Caco-2 (cell line): ENCODE measurements at regions not wholly inside any gene's neighbourhood (a gene's known extent, or its start where the extent isn't known, plus 50 kb on each side); places are given as distances from the start of the nearest gene placed in this dataset.

ENCODE experiments used
- BruUV-seq: library from RNA; stranded (reverse); fragments of 400-500 nt; replicated peaks from 2 replicates; lab custom pipeline; 2021; lab: Mats Ljungman, UMichigan
- CTCF ChIA-PET: fragments of 300-600 bp; sonication (Branson Sonifier 250); formaldehyde crosslinking; loops from one replicate; lab custom pipeline; 2022; ENCODE audit warnings: antibody characterized with exemption; lab: Charles Lee
- POLR2A ChIA-PET: fragments of 300-600 bp; sonication (Branson Sonifier 250); formaldehyde crosslinking; loops from one replicate; lab custom pipeline; 2022; ENCODE audit warnings: antibody characterized with exemption; lab: Charles Lee
- DNase-seq, 2 experiments: peaks; one replicate each; pipeline versions ENCODE4 v3.0.0 to v3.0.0-alpha.2; 2020 to 2022
- H3K27me3 ChIP-seq: replicated peaks from 2 replicates; pipeline ENCODE4 v1.6.0; 2011; ENCODE audit warnings: low read length; ENCODE audit not compliant: control insufficient read depth, insufficient read depth
- H3K36me3 ChIP-seq: 2 replicates; pipeline ENCODE4 v1.5.1; 2011; ENCODE audit warnings: low read length; ENCODE audit not compliant: control insufficient read depth, insufficient read depth
- H3K4me1 ChIP-seq: fragments of 250-450 bp; sonication (Bioruptor Pico); 2 replicates; pipeline ENCODE4 v1.5.1; 2020; ENCODE audit warnings: mild to moderate bottlenecking
- H3K4me3 ChIP-seq: 2 replicates; pipeline ENCODE4 v1.5.1; 2011; ENCODE audit warnings: low read depth, mild to moderate bottlenecking, control low read depth, low read length
- H3K9me3 ChIP-seq: fragments of 250-450 bp; sonication (Bioruptor Pico); 2 replicates; pipeline ENCODE4 v1.5.1; 2020; ENCODE audit warnings: mild to moderate bottlenecking, moderate library complexity
- H3K27ac Mint-ChIP-seq: one replicate; pipeline ENCODE4 v1.8.0; 2022; ENCODE audit warnings: mixed read lengths; ENCODE audit not compliant: unreplicated experiment
- H3K27me3 Mint-ChIP-seq: one replicate; pipeline ENCODE4 v1.8.0; 2022; ENCODE audit warnings: mixed read lengths; ENCODE audit not compliant: insufficient read depth, unreplicated experiment
- H3K36me3 Mint-ChIP-seq: one replicate; pipeline ENCODE4 v1.8.0; 2022; ENCODE audit warnings: mild to moderate bottlenecking, mixed read lengths; ENCODE audit not compliant: insufficient read depth, unreplicated experiment
- H3K4me1 Mint-ChIP-seq: one replicate; pipeline ENCODE4 v1.8.0; 2022; ENCODE audit warnings: low read depth, mixed read lengths; ENCODE audit not compliant: unreplicated experiment
- H3K4me3 Mint-ChIP-seq: one replicate; pipeline ENCODE4 v1.8.0; 2022; ENCODE audit warnings: mild to moderate bottlenecking, moderate library complexity, mixed read lengths; ENCODE audit not compliant: unreplicated experiment
- H3K9me3 Mint-ChIP-seq: one replicate; pipeline ENCODE4 v1.8.0; 2022; ENCODE audit warnings: mixed read lengths; ENCODE audit not compliant: unreplicated experiment
- CTCF ChIP-seq, 2 experiments: fragments of 200-600 bp in 1 of 2; IDR thresholded peaks; 1 replicate in 1 of 2; 2 replicates in 1 of 2; pipeline versions ENCODE4 v1.5.1 to v1.8.0; 2011 to 2022; ENCODE audit warnings: antibody characterized with exemption in 1 of 2, control low read depth in 1 of 2, inconsistent platforms in 1 of 2, low read depth in 1 of 2, low read length in 1 of 2, mild to moderate bottlenecking in 1 of 2, moderate library complexity in 1 of 2; ENCODE audit not compliant: insufficient read depth in 1 of 2, severe bottlenecking in 1 of 2, unreplicated experiment in 1 of 2
- intact Hi-C: fragments of 100-400 bp; cut with micrococcal nuclease; formaldehyde crosslinking; loops from one replicate; pipeline ENCODE4 v1.10.0; 2022; ENCODE audit not compliant: unreplicated experiment

GRCh38 chr5:164345853-164346252, 840.4 kb downstream of the MAT2B start:
- H3K27me3 Mint-ChIP-seq, result peaks cover 5% of the 10 kb centered on the region
- CTCF ChIA-PET, result no interaction called here

GRCh38 chr5:164346785-164347630, 841.6 kb downstream of the MAT2B start:
- Histone ChIP-seq H3K4me3 (no peak overlapping the region), H3K36me3 (no peaks in the 10 kb centered on the region), H3K27me3 (no peaks in the 10 kb centered on the region), H3K9me3 (no peaks in the 10 kb centered on the region), H3K4me1 (peaks cover 2% of the 10 kb centered on the region)
- Mint-ChIP-seq H3K27ac (no peak overlapping the region), H3K36me3 (no peaks in the 10 kb centered on the region), H3K4me1 (peaks cover 6% of the 10 kb centered on the region), H3K9me3 (no peaks in the 10 kb centered on the region), H3K27me3 (peaks cover 5% of the 10 kb centered on the region), H3K4me3 (no peak overlapping the region)
- no TSS peak for BruUV-seq
- no peak for TF ChIP-seq CTCF (IDR thresholded peaks at IDR 0.05; ENCODE audit: insufficient read depth in 1 of 2, low read depth in 1 of 2, low read length in 1 of 2, severe bottlenecking in 1 of 2, unreplicated experiment in 1 of 2)
- intact Hi-C loops, result no loop called here
- ChIA-PET CTCF (no interaction called here), POLR2A (no interaction called here)
- DNase-seq, result no peak

More at GRCh38 chr5:164345853-164346252, 840.4 kb downstream of the MAT2B start:
- Histone ChIP-seq H3K36me3 (no peaks in the 10 kb centered on the region), H3K27me3 (no peaks in the 10 kb centered on the region), H3K4me3 (no peak overlapping the region), H3K4me1 (no peaks in the 10 kb centered on the region), H3K9me3 (no peaks in the 10 kb centered on the region)
- intact Hi-C loops, result no loop called here
- Mint-ChIP-seq H3K36me3 (no peaks in the 10 kb centered on the region), H3K27ac (no peak overlapping the region), H3K4me3 (no peak overlapping the region), H3K4me1 (peaks cover 5% of the 10 kb centered on the region), H3K9me3 (no peaks in the 10 kb centered on the region)
- BruUV-seq, result no TSS peak
- no peak for DNase-seq
- no peak for TF ChIP-seq CTCF (IDR thresholded peaks at IDR 0.05; ENCODE audit: insufficient read depth in 1 of 2, low read depth in 1 of 2, low read length in 1 of 2, severe bottlenecking in 1 of 2, unreplicated experiment in 1 of 2)
- POLR2A ChIA-PET, result no interaction called here

GRCh38 chr5:164350236-164350635, 844.8 kb downstream of the MAT2B start:
- H3K9me3 ChIP-seq, result no peaks in the 10 kb centered on the region
- POLR2A ChIA-PET, result no interaction called here
- no peaks in the 10 kb centered on the region for H3K36me3 Mint-ChIP-seq
- intact Hi-C loops, result no loop called here
- H3K27ac Mint-ChIP-seq, result no peak overlapping the region
- H3K36me3 ChIP-seq, result no peaks in the 10 kb centered on the region
- no peak for TF ChIP-seq CTCF (IDR thresholded peaks at IDR 0.05; ENCODE audit: insufficient read depth in 1 of 2, low read depth in 1 of 2, low read length in 1 of 2, severe bottlenecking in 1 of 2, unreplicated experiment in 1 of 2)
- no peak overlapping the region for H3K4me3 Mint-ChIP-seq
- CTCF ChIA-PET, result no interaction called here
- no TSS peak for BruUV-seq
- peaks cover 6% of the 10 kb centered on the region for H3K4me1 Mint-ChIP-seq
- H3K27me3 Mint-ChIP-seq, result peaks cover 5% of the 10 kb centered on the region
- DNase-seq, result no peak
- H3K4me3 ChIP-seq, result no peak overlapping the region
- H3K4me1 ChIP-seq, result peaks cover 8% of the 10 kb centered on the region
- no peaks in the 10 kb centered on the region for H3K27me3 ChIP-seq
- no peaks in the 10 kb centered on the region for H3K9me3 Mint-ChIP-seq
